Activated T-cell treated with anti-CD3 and anti-CD28 coated beads, Interleukin-2, amount 50 U/mL, for 1 hour (primary cell): ENCODE measurements at regions not wholly inside any gene's neighbourhood (a gene's known extent, or its start where the extent isn't known, plus 50 kb on each side); places are given as distances from the start of the nearest gene placed in this dataset.

Experiments used
- DNase-seq: peaks from one replicate; pipeline ENCODE4 v3.0.0-alpha.2; 2020

GRCh38 chr2:173775440-173775839 lies 189.7 kb downstream of the SP3 start:
- DNase-seq: no peak

- DNase-seq: no peak
Measured at GRCh38 chr2:173782681-173783080, 182.5 kb downstream of the SP3 start.

- DNase-seq: no peak
Measured at GRCh38 chr2:173783382-173783781, 181.8 kb downstream of the SP3 start.

GRCh38 chr2:173785813-173786212 lies 179.4 kb downstream of the SP3 start:
- no peak for DNase-seq

- no peak for DNase-seq
Measured at GRCh38 chr2:173791502-173791901, 173.7 kb downstream of the SP3 start.

- no peak for DNase-seq
Measured at GRCh38 chr2:173792166-173792565, 173.0 kb downstream of the SP3 start.

GRCh38 chr2:173792741-173793140 lies 172.4 kb downstream of the SP3 start:
- DNase-seq: no peak

GRCh38 chr2:173793709-173794565 lies 171.2 kb downstream of the SP3 start:
- no peak for DNase-seq

GRCh38 chr2:173797586-173798263 lies 167.4 kb downstream of the SP3 start:
- DNase-seq: no peak

- no peak for DNase-seq
Measured at GRCh38 chr2:173802518-173802917, 162.7 kb downstream of the SP3 start.

- DNase-seq: no peak
Measured at GRCh38 chr2:173803449-173803848, 161.7 kb downstream of the SP3 start.

GRCh38 chr2:173806761-173807160 lies 158.4 kb downstream of the SP3 start:
- DNase-seq: no peak

GRCh38 chr2:173808718-173809117 lies 156.5 kb downstream of the SP3 start:
- no peak for DNase-seq

GRCh38 chr2:173812321-173812720 lies 152.9 kb downstream of the SP3 start:
- DNase-seq: no peak

GRCh38 chr2:173814306-173814705 lies 150.9 kb downstream of the SP3 start:
- DNase-seq: no peak

GRCh38 chr2:173815772-173816171 lies 149.4 kb downstream of the SP3 start:
- no peak for DNase-seq

GRCh38 chr2:173817582-173817981 lies 147.6 kb downstream of the SP3 start:
- DNase-seq: no peak

GRCh38 chr2:173818285-173818684 lies 146.9 kb downstream of the SP3 start:
- DNase-seq: no peak

GRCh38 chr2:173819852-173820251 lies 145.3 kb downstream of the SP3 start:
- no peak for DNase-seq

- DNase-seq: no peak
Measured at GRCh38 chr2:173821451-173821850, 143.7 kb downstream of the SP3 start.

GRCh38 chr2:173822889-173823542 lies 142.2 kb downstream of the SP3 start:
- DNase-seq: no peak

- no peak for DNase-seq
Measured at GRCh38 chr2:173823543-173823939, 141.6 kb downstream of the SP3 start.

- DNase-seq: no peak
Measured at GRCh38 chr2:173828189-173829142, 136.7 kb downstream of the SP3 start.
